ENCODE measurements at regions not wholly inside any gene's neighbourhood (a gene's known extent, or its start where the extent isn't known, plus 50 kb on each side); places are given as distances from the start of the nearest gene placed in this dataset.

- TF ChIP-seq CTCF (IDR thresholded peaks at IDR 0.05) (no peak), POLR2A (IDR thresholded peaks at IDR 0.05) (no peak), POLR2AphosphoS5 (IDR thresholded peaks at IDR 0.05) (no peak)
Observed at GRCh38 chr9:89759572-89759971, 154.8 kb downstream of the GADD45G start.
